Tibial nerve (tissue), 4 donors: ENCODE measurements at regions not wholly inside any gene's neighbourhood (a gene's known extent, or its start where the extent isn't known, plus 50 kb on each side); places are given as distances from the start of the nearest gene placed in this dataset.

Source experiments
- DNase-seq, 2 donors: peaks; one replicate each; pipeline ENCODE4 v3.0.0-alpha.2; 2019; ENCODE audit warnings: low spot score in 2 of 2
- H3K27ac ChIP-seq, 4 donors: fragments of 200-600 bp; sonication (generic) in 3 of 4; one replicate each; pipeline ENCODE4 v1.5.1; 2017 to 2019; ENCODE audit warnings: mild to moderate bottlenecking in 1 of 4
- H3K27me3 ChIP-seq, 2 donors: fragments of 200-600 bp; sonication (generic) in 1 of 2; one replicate each; pipeline versions ENCODE4 v1.5.1 to v1.6.0; 2017 to 2019
- H3K36me3 ChIP-seq, 3 donors: fragments of 200-600 bp; sonication (generic); one replicate each; pipeline ENCODE4 v1.5.1; 2018 to 2019
- H3K4me1 ChIP-seq, 4 donors: fragments of 200-600 bp; sonication (generic) in 3 of 4; one replicate each; pipeline ENCODE4 v1.5.1; 2017 to 2019
- H3K4me3 ChIP-seq, 4 donors: fragments of 200-600 bp; sonication (generic) in 3 of 4; one replicate each; pipeline ENCODE4 v1.5.1; 2017 to 2019; ENCODE audit warnings: mild to moderate bottlenecking in 1 of 4, moderate library complexity in 1 of 4
- H3K9me3 ChIP-seq, 4 donors: fragments of 200-600 bp; sonication (generic) in 3 of 4; one replicate each; pipeline ENCODE4 v1.5.1; 2017 to 2019
- EP300 ChIP-seq, 2 donors: sonication (generic); formaldehyde crosslinking; IDR thresholded peaks; one replicate each; pipeline ENCODE4 v1.6.1; 2017; ENCODE audit warnings: antibody characterized with exemption in 2 of 2, mild to moderate bottlenecking in 1 of 2
- POLR2A ChIP-seq, 2 donors: fragments of 450-650 bp; IDR thresholded peaks; one replicate each; pipeline ENCODE4 v1.6.1; 2017; ENCODE audit warnings: antibody characterized with exemption in 2 of 2, mild to moderate bottlenecking in 2 of 2, moderate library complexity in 2 of 2
- WGBS, 2 donors: methylation state at CpG; one replicate each; pipeline ENCODE4 v1.1.5; 2018; 5-methylcytosine and 5-hydroxymethylcytosine counted together
- TF ChIP-seq, protein P1 (sequence below), 5 experiments: fragments of 200-600 bp in 3 of 5; fragments of 450-650 bp in 2 of 5; sonication (generic) in 3 of 5; IDR thresholded peaks; one replicate each; pipeline ENCODE4 v1.5.1; 2016 to 2019; ENCODE audit warnings: antibody characterized with exemption in 5 of 5, mild to moderate bottlenecking in 3 of 5, moderate library complexity in 2 of 5

DNA sequence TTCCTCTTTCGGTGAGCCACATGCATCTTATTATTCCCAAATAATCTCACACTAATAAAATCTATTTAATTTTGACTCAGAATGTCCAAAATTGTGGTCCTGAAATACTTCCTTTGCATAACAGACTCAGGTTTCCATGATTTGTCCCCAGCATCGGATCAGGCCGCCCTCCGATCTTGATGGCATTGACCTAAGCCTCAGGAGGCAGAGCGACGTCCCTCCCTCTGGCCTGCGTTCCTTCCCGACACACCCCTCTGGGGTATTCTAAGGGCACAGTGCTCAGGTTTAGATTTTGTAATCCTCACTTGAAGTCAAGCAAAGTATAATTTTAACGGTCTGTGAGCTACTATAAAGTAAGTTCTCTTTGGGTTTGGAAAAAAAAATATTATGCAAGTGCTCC lies 857.7 kb downstream of the GALR1 start:
- WGBS, 2 donors, result 78 to 85% methylated on average over 9 of the region's 9 CpGs

GRCh38 chr18:78108554-78108953 lies 858.9 kb downstream of the GALR1 start:
- Histone ChIP-seq H3K27me3 (no peaks in the 10 kb centered on the region), H3K36me3 (no peaks in the 10 kb centered on the region), H3K4me1 (no peaks in the 10 kb centered on the region), H3K4me3 (no peak overlapping the region), H3K27ac (no peak overlapping the region), H3K9me3 (no peaks in the 10 kb centered on the region)
- WGBS, 2 donors, result 63 to 73% methylated on average over 5 of the region's 5 CpGs
- TF ChIP-seq POLR2A (IDR thresholded peaks at IDR 0.05), result no peak
- TF ChIP-seq EP300 (IDR thresholded peaks at IDR 0.05), result no peak
- TF ChIP-seq, protein P1, sequence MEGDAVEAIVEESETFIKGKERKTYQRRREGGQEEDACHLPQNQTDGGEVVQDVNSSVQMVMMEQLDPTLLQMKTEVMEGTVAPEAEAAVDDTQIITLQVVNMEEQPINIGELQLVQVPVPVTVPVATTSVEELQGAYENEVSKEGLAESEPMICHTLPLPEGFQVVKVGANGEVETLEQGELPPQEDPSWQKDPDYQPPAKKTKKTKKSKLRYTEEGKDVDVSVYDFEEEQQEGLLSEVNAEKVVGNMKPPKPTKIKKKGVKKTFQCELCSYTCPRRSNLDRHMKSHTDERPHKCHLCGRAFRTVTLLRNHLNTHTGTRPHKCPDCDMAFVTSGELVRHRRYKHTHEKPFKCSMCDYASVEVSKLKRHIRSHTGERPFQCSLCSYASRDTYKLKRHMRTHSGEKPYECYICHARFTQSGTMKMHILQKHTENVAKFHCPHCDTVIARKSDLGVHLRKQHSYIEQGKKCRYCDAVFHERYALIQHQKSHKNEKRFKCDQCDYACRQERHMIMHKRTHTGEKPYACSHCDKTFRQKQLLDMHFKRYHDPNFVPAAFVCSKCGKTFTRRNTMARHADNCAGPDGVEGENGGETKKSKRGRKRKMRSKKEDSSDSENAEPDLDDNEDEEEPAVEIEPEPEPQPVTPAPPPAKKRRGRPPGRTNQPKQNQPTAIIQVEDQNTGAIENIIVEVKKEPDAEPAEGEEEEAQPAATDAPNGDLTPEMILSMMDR (IDR thresholded peaks at IDR 0.05), result no peak
- DNase-seq, result no peak

More for the DNA sequence above, 857.7 kb downstream of the GALR1 start:
- H3K27me3 ChIP-seq, result no peaks in the 10 kb centered on the region
- no peak for DNase-seq
- no peaks in the 10 kb centered on the region for H3K9me3 ChIP-seq
- TF ChIP-seq EP300 (IDR thresholded peaks at IDR 0.05), result no peak
- TF ChIP-seq, protein P1 (IDR thresholded peaks at IDR 0.05), result no peak
- no peak for TF ChIP-seq POLR2A (IDR thresholded peaks at IDR 0.05)
- no peak overlapping the region for H3K4me3 ChIP-seq
- H3K4me1 ChIP-seq, result no peaks in the 10 kb centered on the region
- H3K36me3 ChIP-seq, result no peaks in the 10 kb centered on the region
- H3K27ac ChIP-seq, result no peak overlapping the region

GRCh38 chr18:78113136-78113939 lies 863.7 kb downstream of the GALR1 start:
- Histone ChIP-seq H3K27me3 (no peaks in the 10 kb centered on the region), H3K4me1 (no peaks in the 10 kb centered on the region), H3K27ac (no peak overlapping the region), H3K4me3 (no peak overlapping the region), H3K9me3 (peaks cover 0 to 2% (median 0%) of the 10 kb centered on the region in 4 donors), H3K36me3 (no peaks in the 10 kb centered on the region)
- TF ChIP-seq POLR2A (IDR thresholded peaks at IDR 0.05), result no peak
- no peak for TF ChIP-seq EP300 (IDR thresholded peaks at IDR 0.05)
- no peak for DNase-seq
- 89 to 93% methylated on average over 22 of the region's 22 CpGs for WGBS, 2 donors

DNA sequence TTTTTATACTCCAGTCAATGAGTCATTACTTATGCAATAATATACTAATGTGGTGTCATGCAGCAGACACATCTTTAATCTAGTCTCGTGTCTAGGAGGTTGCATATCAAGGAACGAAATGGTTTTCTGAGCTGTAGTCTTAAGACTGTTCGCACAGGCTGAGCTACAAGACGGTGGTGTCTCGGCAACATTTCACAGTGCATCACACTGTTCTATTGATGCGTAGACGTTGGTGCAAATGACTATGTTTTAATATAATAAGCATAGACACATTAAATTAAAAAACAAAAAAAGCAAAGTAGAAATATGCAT lies 864.2 kb downstream of the GALR1 start:
- Histone ChIP-seq H3K4me3 (no peak overlapping the region), H3K27me3 (no peaks in the 10 kb centered on the region), H3K4me1 (no peaks in the 10 kb centered on the region), H3K27ac (no peak overlapping the region), H3K36me3 (no peaks in the 10 kb centered on the region), H3K9me3 (peaks cover 0 to 2% (median 0%) of the 10 kb centered on the region in 4 donors)
- 91 to 92% methylated on average over 7 of the region's 7 CpGs for whole genome bisulfite sequencing, 2 donors
- TF ChIP-seq EP300 (IDR thresholded peaks at IDR 0.05), result no peak
- TF ChIP-seq, protein P1 (IDR thresholded peaks at IDR 0.05), result no peak
- no peak for TF ChIP-seq POLR2A (IDR thresholded peaks at IDR 0.05)
- DNase-seq, result no peak

- no peak for DNase-seq
- Histone ChIP-seq H3K9me3 (peaks cover 0 to 6% (median 0%) of the 10 kb centered on the region in 4 donors), H3K4me1 (no peaks in the 10 kb centered on the region), H3K27ac (no peak overlapping the region), H3K36me3 (no peaks in the 10 kb centered on the region), H3K27me3 (no peaks in the 10 kb centered on the region), H3K4me3 (no peak overlapping the region)
- WGBS, 2 donors, result 93 to 100% methylated on average over 1 of the region's 1 CpG
- no peak for TF ChIP-seq POLR2A (IDR thresholded peaks at IDR 0.05)
- TF ChIP-seq, protein P1 (IDR thresholded peaks at IDR 0.05), result no peak
- no peak for TF ChIP-seq EP300 (IDR thresholded peaks at IDR 0.05)
Observed at GRCh38 chr18:78115896-78116561, 863.6 kb upstream of the SALL3 start.
